Endothelial cell (in vitro differentiated cells): ENCODE measurements at regions not wholly inside any gene's neighbourhood (a gene's known extent, or its start where the extent isn't known, plus 50 kb on each side); places are given as distances from the start of the nearest gene placed in this dataset.
"Not testable (repeated sequence)": the region's sequence is repeated elsewhere in the genome, so short reads cannot be mapped to it uniquely, and the experiment has no call there.

Experiments
- DNase-seq: peaks from one replicate; pipeline ENCODE4 v3.0.0; 2021; ENCODE audit warnings: low spot score
- H3K27ac Mint-ChIP-seq: one replicate; pipeline ENCODE4 v1.8.0; 2021; ENCODE audit warnings: mixed read lengths, inconsistent platforms; ENCODE audit not compliant: unreplicated experiment
- H3K27me3 Mint-ChIP-seq: one replicate; pipeline ENCODE4 v1.8.0; 2021; ENCODE audit warnings: mild to moderate bottlenecking, moderate library complexity, mixed read lengths, inconsistent platforms; ENCODE audit not compliant: unreplicated experiment
- H3K36me3 Mint-ChIP-seq: one replicate; pipeline ENCODE4 v1.8.0; 2021; ENCODE audit warnings: mild to moderate bottlenecking, low read depth, mixed read lengths, inconsistent platforms; ENCODE audit not compliant: unreplicated experiment
- H3K4me1 Mint-ChIP-seq: one replicate; pipeline ENCODE4 v1.8.0; 2021; ENCODE audit warnings: mild to moderate bottlenecking, mixed read lengths, inconsistent platforms; ENCODE audit not compliant: unreplicated experiment
- H3K4me3 Mint-ChIP-seq: one replicate; pipeline ENCODE4 v1.8.0; 2021; ENCODE audit warnings: mild to moderate bottlenecking, mixed read lengths, inconsistent platforms; ENCODE audit not compliant: unreplicated experiment
- H3K9me3 Mint-ChIP-seq: one replicate; pipeline ENCODE4 v1.8.0; 2021; ENCODE audit warnings: mixed read lengths, inconsistent platforms; ENCODE audit not compliant: unreplicated experiment
- TF ChIP-seq, protein P1 (sequence below): fragments of 200-600 bp; sonication (generic); IDR thresholded peaks from one replicate; pipeline ENCODE4 v1.5.0; 2021; ENCODE audit warnings: antibody characterized with exemption; ENCODE audit not compliant: unreplicated experiment

DNA sequence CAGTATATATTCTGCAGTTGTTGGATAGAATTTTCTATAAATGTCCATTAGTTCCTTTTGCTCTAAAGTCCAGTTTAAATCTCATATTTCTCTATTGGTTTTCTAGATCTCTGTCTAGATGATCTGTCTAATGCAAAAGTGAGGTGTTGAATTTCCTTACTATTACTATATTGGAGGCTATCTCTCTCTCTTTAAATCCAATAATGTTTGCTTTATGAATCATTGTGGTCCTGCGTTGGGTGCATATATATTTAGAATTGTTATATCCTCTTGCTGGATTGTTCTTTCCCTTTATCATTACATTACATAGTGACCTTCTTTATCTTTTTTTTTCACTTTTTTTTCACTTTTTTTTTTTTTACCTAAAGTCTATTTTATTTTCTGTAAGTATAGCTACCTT lies 208.5 kb upstream of the ASCC3 start:
- Mint-ChIP-seq H3K4me3 (no peak overlapping the region), H3K9me3 (no peaks in the 10 kb centered on the region), H3K4me1 (no peaks in the 10 kb centered on the region), H3K36me3 (no peaks in the 10 kb centered on the region), H3K27ac (no peak overlapping the region), H3K27me3 (peaks cover 1% of the 10 kb centered on the region)
- TF ChIP-seq, protein P1, sequence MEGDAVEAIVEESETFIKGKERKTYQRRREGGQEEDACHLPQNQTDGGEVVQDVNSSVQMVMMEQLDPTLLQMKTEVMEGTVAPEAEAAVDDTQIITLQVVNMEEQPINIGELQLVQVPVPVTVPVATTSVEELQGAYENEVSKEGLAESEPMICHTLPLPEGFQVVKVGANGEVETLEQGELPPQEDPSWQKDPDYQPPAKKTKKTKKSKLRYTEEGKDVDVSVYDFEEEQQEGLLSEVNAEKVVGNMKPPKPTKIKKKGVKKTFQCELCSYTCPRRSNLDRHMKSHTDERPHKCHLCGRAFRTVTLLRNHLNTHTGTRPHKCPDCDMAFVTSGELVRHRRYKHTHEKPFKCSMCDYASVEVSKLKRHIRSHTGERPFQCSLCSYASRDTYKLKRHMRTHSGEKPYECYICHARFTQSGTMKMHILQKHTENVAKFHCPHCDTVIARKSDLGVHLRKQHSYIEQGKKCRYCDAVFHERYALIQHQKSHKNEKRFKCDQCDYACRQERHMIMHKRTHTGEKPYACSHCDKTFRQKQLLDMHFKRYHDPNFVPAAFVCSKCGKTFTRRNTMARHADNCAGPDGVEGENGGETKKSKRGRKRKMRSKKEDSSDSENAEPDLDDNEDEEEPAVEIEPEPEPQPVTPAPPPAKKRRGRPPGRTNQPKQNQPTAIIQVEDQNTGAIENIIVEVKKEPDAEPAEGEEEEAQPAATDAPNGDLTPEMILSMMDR: no peak
- no peak for DNase-seq

DNA sequence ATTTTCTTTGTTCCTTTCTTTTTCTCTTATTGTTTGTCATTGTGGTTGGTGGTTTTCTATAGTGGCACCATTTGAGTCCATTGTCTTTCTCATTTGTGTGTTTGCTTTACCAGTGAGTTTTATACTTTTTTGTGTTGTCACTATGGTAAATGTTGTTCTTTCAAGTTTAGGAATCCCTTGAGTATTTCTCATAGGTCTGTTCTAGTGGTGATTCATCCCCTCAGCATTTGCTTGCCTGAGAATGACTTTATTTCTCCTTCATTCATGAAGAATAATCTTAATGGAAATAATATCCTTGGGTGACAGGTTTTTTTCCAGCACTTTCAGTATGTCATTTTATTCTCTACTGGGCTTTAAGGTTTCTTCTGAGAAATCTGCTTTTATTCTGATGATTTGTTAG lies 209.2 kb upstream of the ASCC3 start:
- Mint-ChIP-seq H3K4me3 (no peak overlapping the region), H3K9me3 (no peaks in the 10 kb centered on the region), H3K27me3 (peaks cover 1% of the 10 kb centered on the region), H3K36me3 (no peaks in the 10 kb centered on the region), H3K27ac (no peak overlapping the region), H3K4me1 (no peaks in the 10 kb centered on the region)
- TF ChIP-seq, protein P1: no peak
- DNase-seq: no peak

- not testable (repeated sequence) for H3K36me3 Mint-ChIP-seq, H3K4me1 Mint-ChIP-seq, H3K27ac Mint-ChIP-seq, H3K9me3 Mint-ChIP-seq, H3K27me3 Mint-ChIP-seq, H3K4me3 Mint-ChIP-seq, DNase-seq
Measured at GRCh38 chr6:101098605-101099004, 217.5 kb upstream of the ASCC3 start.

- no peak for DNase-seq
- Mint-ChIP-seq H3K4me1 (no peaks in the 10 kb centered on the region), H3K9me3 (no peaks in the 10 kb centered on the region), H3K27me3 (no peaks in the 10 kb centered on the region), H3K36me3 (no peaks in the 10 kb centered on the region), H3K27ac (no peak overlapping the region), H3K4me3 (no peak overlapping the region)
- TF ChIP-seq, protein P1: no peak
Measured at GRCh38 chr6:101102702-101103101, 221.6 kb upstream of the ASCC3 start.

GRCh38 chr6:101108286-101108685 lies 227.2 kb upstream of the ASCC3 start:
- TF ChIP-seq, protein P1: no peak
- DNase-seq: no peak
- Mint-ChIP-seq H3K4me1 (no peaks in the 10 kb centered on the region), H3K27ac (no peak overlapping the region), H3K4me3 (no peak overlapping the region), H3K27me3 (no peaks in the 10 kb centered on the region), H3K36me3 (no peaks in the 10 kb centered on the region), H3K9me3 (no peaks in the 10 kb centered on the region)

DNA sequence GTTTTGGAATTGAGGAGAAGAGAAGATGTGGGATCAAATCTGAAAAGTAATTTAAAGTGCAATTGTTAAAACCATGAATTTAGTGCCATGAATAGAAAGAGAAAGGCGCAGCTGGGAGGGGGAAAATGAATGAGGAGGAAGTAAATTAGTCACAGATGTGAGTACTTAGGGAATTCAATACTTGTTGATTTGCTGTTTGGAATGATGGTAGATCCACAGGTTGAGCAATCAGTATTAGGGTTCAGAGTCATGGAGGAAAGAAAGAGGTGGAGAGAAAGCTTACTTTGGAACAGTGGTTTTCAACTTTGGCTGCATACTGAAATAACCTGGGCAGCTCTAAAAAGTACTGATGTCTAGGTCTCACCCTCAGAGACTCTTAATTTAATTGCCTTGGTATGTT lies 229.7 kb upstream of the ASCC3 start:
- Mint-ChIP-seq H3K9me3 (no peaks in the 10 kb centered on the region), H3K36me3 (no peaks in the 10 kb centered on the region), H3K27ac (no peak overlapping the region), H3K4me3 (no peak overlapping the region), H3K27me3 (no peaks in the 10 kb centered on the region), H3K4me1 (no peaks in the 10 kb centered on the region)
- no peak for DNase-seq
- TF ChIP-seq, protein P1: no peak
